GM23338 (cell line): ENCODE measurements at regions not wholly inside any gene's neighbourhood (a gene's known extent, or its start where the extent isn't known, plus 50 kb on each side); places are given as distances from the start of the nearest gene placed in this dataset.

Experiments used
- CREB1 ChIP-seq: fragments of 250-450 bp; sonication (Bioruptor Pico); IDR thresholded peaks from 2 replicates; pipeline ENCODE4 v1.5.0; 2020; ENCODE audit warnings: low read depth, mild to moderate bottlenecking, moderate library complexity
- CTCF ChIP-seq, 2 experiments: fragments of 200-600 bp in 1 of 2; sonication (generic) in 1 of 2; conservative IDR thresholded peaks; 2 replicates each; pipeline versions ENCODE4 v1.5.1 to v1.6.1; 2016 to 2017; ENCODE audit warnings: antibody characterized with exemption in 2 of 2, low read depth in 2 of 2, mild to moderate bottlenecking in 2 of 2, moderate library complexity in 1 of 2
- ETS1 ChIP-seq: IDR thresholded peaks from 2 replicates; pipeline ENCODE4 v1.6.1; 2016; ENCODE audit warnings: antibody characterized with exemption
- EZH2 ChIP-seq: fragments of 200-600 bp; sonication (generic); IDR thresholded peaks from one replicate; pipeline ENCODE4 v1.8.0; 2017; ENCODE audit warnings: antibody characterized with exemption, mild to moderate bottlenecking, low read depth; ENCODE audit not compliant: unreplicated experiment
- EZH2phosphoT487 ChIP-seq: fragments of 200-600 bp; sonication (generic); IDR thresholded peaks from one replicate; pipeline ENCODE4 v1.8.1; 2018; ENCODE audit warnings: antibody characterized with exemption; ENCODE audit not compliant: unreplicated experiment
- JUNB ChIP-seq: IDR thresholded peaks from one replicate; pipeline ENCODE4 v1.6.1; 2016; ENCODE audit warnings: antibody characterized with exemption; ENCODE audit not compliant: unreplicated experiment
- NANOG ChIP-seq: IDR thresholded peaks from 2 replicates; pipeline ENCODE4 v1.6.1; 2016; ENCODE audit warnings: antibody characterized with exemption, borderline replicate concordance
- POLR2AphosphoS5 ChIP-seq: IDR thresholded peaks from 2 replicates; pipeline ENCODE4 v1.6.1; 2016; ENCODE audit warnings: antibody characterized with exemption, low read depth
- REST ChIP-seq: IDR thresholded peaks from one replicate; pipeline ENCODE4 v1.6.1; 2018; ENCODE audit warnings: antibody characterized with exemption; ENCODE audit not compliant: unreplicated experiment
- STAT1 ChIP-seq: IDR thresholded peaks from one replicate; pipeline ENCODE4 v1.6.1; 2016; ENCODE audit warnings: antibody characterized with exemption; ENCODE audit not compliant: unreplicated experiment
- ZNF114 ChIP-seq: fragments of 250-450 bp; sonication (Bioruptor Pico); IDR thresholded peaks from 2 replicates; pipeline ENCODE4 v1.5.0; 2020; ENCODE audit warnings: mild to moderate bottlenecking, moderate library complexity
- ZNF331 ChIP-seq: fragments of 250-450 bp; sonication (Bioruptor Pico); IDR thresholded peaks from 2 replicates; pipeline ENCODE4 v1.5.0; 2020; ENCODE audit warnings: low read depth, mild to moderate bottlenecking, moderate library complexity

GRCh38 chr7:24346129-24346528 is 62.1 kb downstream of the NPY start:
- no peak for TF ChIP-seq REST
- TF ChIP-seq EZH2: no peak
- no peak for TF ChIP-seq CTCF (conservative IDR thresholded peaks at IDR 0.05; ENCODE audit: low read depth in 2 of 2)
- no peak for TF ChIP-seq POLR2AphosphoS5
- no peak for TF ChIP-seq EZH2phosphoT487
- no peak for TF ChIP-seq JUNB
- no peak for TF ChIP-seq CREB1 (CRISPR knock-in tag)
- TF ChIP-seq ZNF331 (CRISPR knock-in tag): no peak
- no peak for TF ChIP-seq ETS1
- TF ChIP-seq STAT1: no peak
- TF ChIP-seq ZNF114 (CRISPR knock-in tag): no peak
- no peak for TF ChIP-seq NANOG
